ENCODE measurements at regions not wholly inside any gene's neighbourhood (a gene's known extent, or its start where the extent isn't known, plus 50 kb on each side); places are given as distances from the start of the nearest gene placed in this dataset.

DNA sequence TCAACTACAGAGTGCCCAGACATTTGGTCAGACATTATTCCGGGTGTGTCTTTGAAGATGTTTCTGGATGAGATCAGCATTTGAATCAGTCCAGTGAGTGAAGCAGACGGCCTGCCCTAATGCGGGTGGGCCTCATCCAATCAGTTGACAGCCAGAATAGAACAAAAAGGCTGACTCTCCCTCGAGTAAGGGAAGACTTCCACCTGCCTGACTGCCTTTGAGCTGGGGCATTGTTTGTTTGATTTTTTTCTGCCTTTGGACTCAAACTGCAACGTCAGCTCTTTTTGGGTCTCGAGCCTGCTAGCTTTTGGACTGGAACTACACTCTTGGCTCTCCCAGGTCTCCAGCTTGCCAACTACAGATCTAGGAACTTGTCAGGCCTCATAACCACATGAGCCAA, 111.7 kb upstream of the AGAP1 start:
- no peak overlapping the region for H3K4me3 ChIP-seq (ENCODE audit: low read length)
- no peaks in the 10 kb centered on the region for H3K9me2 ChIP-seq (replicated peaks; ENCODE audit: insufficient read depth, low read length)
- DNase-seq, result no peak
- H3K27me3 ChIP-seq (replicated peaks; ENCODE audit: insufficient read depth, low read length), result no peaks in the 10 kb centered on the region
- H3K9me3 ChIP-seq (replicated peaks; ENCODE audit: insufficient read depth, low read length), result no peaks in the 10 kb centered on the region
- H2AFZ ChIP-seq (ENCODE audit: low read length), result no peak overlapping the region
- no peaks in the 10 kb centered on the region for H4K20me1 ChIP-seq (ENCODE audit: insufficient read depth, low read length)
- no peak overlapping the region for H3K9ac ChIP-seq (ENCODE audit: low read length)
- H3K4me2 ChIP-seq (ENCODE audit: low read depth, low read length), result no peak overlapping the region
- no peaks in the 10 kb centered on the region for H3K4me1 ChIP-seq (ENCODE audit: low read length)
- no peaks in the 10 kb centered on the region for H3K36me3 ChIP-seq (replicated peaks; ENCODE audit: insufficient read depth, low read length)
- no peaks in the 10 kb centered on the region for H3F3A ChIP-seq (ENCODE audit: insufficient read depth, low read length)
- TF ChIP-seq CTCF (IDR thresholded peaks at IDR 0.05; ENCODE audit: low read length) (no peak), EZH2 (optimal IDR thresholded peaks at IDR 0.05; ENCODE audit: low read depth, low read length) (no peak), EZH2phosphoT487 (IDR thresholded peaks at IDR 0.05; ENCODE audit: low read length) (no peak)
- no peak overlapping the region for H3K27ac ChIP-seq (ENCODE audit: low read length)
- H3K79me2 ChIP-seq (ENCODE audit: low read length), result no peaks in the 10 kb centered on the region

GRCh38 chr2:235382601-235383000, 111.2 kb upstream of the AGAP1 start:
- no peak overlapping the region for H3K4me2 ChIP-seq (ENCODE audit: low read depth, low read length)
- no peak overlapping the region for H3K27ac ChIP-seq (ENCODE audit: low read length)
- DNase-seq, result no peak
- no peaks in the 10 kb centered on the region for H3F3A ChIP-seq (ENCODE audit: insufficient read depth, low read length)
- no peak overlapping the region for H2AFZ ChIP-seq (ENCODE audit: low read length)
- no peak overlapping the region for H3K9ac ChIP-seq (ENCODE audit: low read length)
- no peaks in the 10 kb centered on the region for H4K20me1 ChIP-seq (ENCODE audit: insufficient read depth, low read length)
- H3K36me3 ChIP-seq (replicated peaks; ENCODE audit: insufficient read depth, low read length), result no peaks in the 10 kb centered on the region
- no peaks in the 10 kb centered on the region for H3K9me2 ChIP-seq (replicated peaks; ENCODE audit: insufficient read depth, low read length)
- H3K4me1 ChIP-seq (ENCODE audit: low read length), result no peaks in the 10 kb centered on the region
- no peak overlapping the region for H3K4me3 ChIP-seq (ENCODE audit: low read length)
- no peak for TF ChIP-seq EZH2 (optimal IDR thresholded peaks at IDR 0.05; ENCODE audit: low read depth, low read length)
- TF ChIP-seq CTCF (IDR thresholded peaks at IDR 0.05; ENCODE audit: low read length), result no peak
- no peaks in the 10 kb centered on the region for H3K27me3 ChIP-seq (replicated peaks; ENCODE audit: insufficient read depth, low read length)
- no peaks in the 10 kb centered on the region for H3K79me2 ChIP-seq (ENCODE audit: low read length)
- H3K9me3 ChIP-seq (replicated peaks; ENCODE audit: insufficient read depth, low read length), result no peaks in the 10 kb centered on the region

GRCh38 chr2:235383272-235383843, 110.5 kb upstream of the AGAP1 start:
- Histone ChIP-seq H3K9me3 (replicated peaks; ENCODE audit: insufficient read depth, low read length) (no peaks in the 10 kb centered on the region), H3K79me2 (ENCODE audit: low read length) (no peaks in the 10 kb centered on the region), H3K4me3 (ENCODE audit: low read length) (no peak overlapping the region), H3K4me1 (ENCODE audit: low read length) (no peaks in the 10 kb centered on the region), H3K4me2 (ENCODE audit: low read depth, low read length) (no peak overlapping the region), H3K27ac (ENCODE audit: low read length) (no peak overlapping the region), H3K9ac (ENCODE audit: low read length) (no peak overlapping the region), H2AFZ (ENCODE audit: low read length) (no peak overlapping the region), H4K20me1 (ENCODE audit: insufficient read depth, low read length) (no peaks in the 10 kb centered on the region), H3K27me3 (replicated peaks; ENCODE audit: insufficient read depth, low read length) (no peaks in the 10 kb centered on the region), H3K36me3 (replicated peaks; ENCODE audit: insufficient read depth, low read length) (no peaks in the 10 kb centered on the region), H3F3A (ENCODE audit: insufficient read depth, low read length) (no peaks in the 10 kb centered on the region), H3K9me2 (replicated peaks; ENCODE audit: insufficient read depth, low read length) (no peaks in the 10 kb centered on the region)
- TF ChIP-seq CTCF (IDR thresholded peaks at IDR 0.05; ENCODE audit: low read length) (no peak), EZH2phosphoT487 (IDR thresholded peaks at IDR 0.05; ENCODE audit: low read length) (no peak), EZH2 (optimal IDR thresholded peaks at IDR 0.05; ENCODE audit: low read depth, low read length) (no peak)
- DNase-seq, result no peak

All from MM.1S (cell line).